ENCODE measurements at regions not wholly inside any gene's neighbourhood (a gene's known extent, or its start where the extent isn't known, plus 50 kb on each side); places are given as distances from the start of the nearest gene placed in this dataset.

DNA sequence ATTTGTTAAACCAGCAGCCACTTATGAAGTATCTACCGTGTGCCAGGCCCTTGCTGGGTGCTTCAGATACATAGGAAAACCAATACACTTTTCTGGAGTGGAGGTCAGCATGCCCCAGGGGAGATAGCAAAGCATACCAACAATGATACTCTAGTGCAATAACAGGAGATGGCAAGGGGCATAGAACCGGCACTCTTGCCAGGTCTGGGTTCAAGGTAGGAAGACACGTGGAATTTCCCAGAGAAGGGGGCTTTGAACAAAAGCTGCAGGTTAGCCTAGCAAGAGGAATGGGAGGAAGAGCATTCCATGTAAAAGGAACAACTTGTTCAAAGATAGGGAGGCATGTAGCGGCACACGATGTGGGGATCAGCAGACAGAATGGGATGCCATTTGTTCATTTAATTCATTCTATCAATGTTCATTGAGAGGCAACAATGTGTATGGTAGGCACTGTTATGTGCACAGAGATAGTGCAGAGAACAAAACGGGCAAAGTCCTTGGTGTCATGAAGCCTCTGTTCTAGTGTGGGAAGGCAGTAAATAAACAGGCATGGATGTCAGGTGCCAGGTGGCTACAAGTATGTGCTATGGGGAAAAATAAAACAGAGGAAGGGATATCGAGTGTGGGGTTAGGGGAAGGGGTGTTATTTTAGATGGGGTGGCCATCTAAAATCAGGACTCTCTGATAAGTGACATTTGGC, 162.6 kb upstream of the E2F8 start:
- TF ChIP-seq, protein P1, sequence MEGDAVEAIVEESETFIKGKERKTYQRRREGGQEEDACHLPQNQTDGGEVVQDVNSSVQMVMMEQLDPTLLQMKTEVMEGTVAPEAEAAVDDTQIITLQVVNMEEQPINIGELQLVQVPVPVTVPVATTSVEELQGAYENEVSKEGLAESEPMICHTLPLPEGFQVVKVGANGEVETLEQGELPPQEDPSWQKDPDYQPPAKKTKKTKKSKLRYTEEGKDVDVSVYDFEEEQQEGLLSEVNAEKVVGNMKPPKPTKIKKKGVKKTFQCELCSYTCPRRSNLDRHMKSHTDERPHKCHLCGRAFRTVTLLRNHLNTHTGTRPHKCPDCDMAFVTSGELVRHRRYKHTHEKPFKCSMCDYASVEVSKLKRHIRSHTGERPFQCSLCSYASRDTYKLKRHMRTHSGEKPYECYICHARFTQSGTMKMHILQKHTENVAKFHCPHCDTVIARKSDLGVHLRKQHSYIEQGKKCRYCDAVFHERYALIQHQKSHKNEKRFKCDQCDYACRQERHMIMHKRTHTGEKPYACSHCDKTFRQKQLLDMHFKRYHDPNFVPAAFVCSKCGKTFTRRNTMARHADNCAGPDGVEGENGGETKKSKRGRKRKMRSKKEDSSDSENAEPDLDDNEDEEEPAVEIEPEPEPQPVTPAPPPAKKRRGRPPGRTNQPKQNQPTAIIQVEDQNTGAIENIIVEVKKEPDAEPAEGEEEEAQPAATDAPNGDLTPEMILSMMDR (IDR thresholded peaks at IDR 0.05), result no peak
- no peak for TF ChIP-seq POLR2A (IDR thresholded peaks at IDR 0.05)
